ENCODE measurements at regions not wholly inside any gene's neighbourhood (a gene's known extent, or its start where the extent isn't known, plus 50 kb on each side); places are given as distances from the start of the nearest gene placed in this dataset.

- TF ChIP-seq CTCF (IDR thresholded peaks at IDR 0.05; ENCODE audit: control extremely low read depth, extremely low read depth, low read depth, missing control alignments): no peak
- ChIA-PET POLR2A (no interaction called here), CTCF (interaction anchor here (1.0 to 1.5 kb wide), 2 partner anchors 13 to 119 kb away, joined by 3 to 4 read pairs; no protein-coding TSS in a partner anchor)
- no peak for DNase-seq (ENCODE audit: extremely low spot score)
Measured at GRCh38 chr5:27830546-27830945, 792.2 kb upstream of the CDH9 start.

- TF ChIP-seq CTCF (IDR thresholded peaks at IDR 0.05; ENCODE audit: control extremely low read depth, extremely low read depth, low read depth, missing control alignments): no peak
- ChIA-PET CTCF (no interaction called here), POLR2A (no interaction called here)
- no peak for DNase-seq (ENCODE audit: extremely low spot score)
Measured at GRCh38 chr5:27821681-27822080, 783.3 kb upstream of the CDH9 start.

GRCh38 chr5:27818888-27819287 lies 780.5 kb upstream of the CDH9 start:
- ChIA-PET POLR2A (no interaction called here), CTCF (interaction anchor here (1.3 kb wide), 1 partner anchor 9 kb away, joined by 3 read pairs; no protein-coding TSS in a partner anchor)
- no peak for TF ChIP-seq CTCF (IDR thresholded peaks at IDR 0.05; ENCODE audit: control extremely low read depth, extremely low read depth, low read depth, missing control alignments)
- DNase-seq (ENCODE audit: extremely low spot score): no peak

GRCh38 chr5:27814983-27815382 lies 776.6 kb upstream of the CDH9 start:
- ChIA-PET CTCF (no interaction called here), POLR2A (no interaction called here)
- no peak for DNase-seq (ENCODE audit: extremely low spot score)
- TF ChIP-seq CTCF (IDR thresholded peaks at IDR 0.05; ENCODE audit: control extremely low read depth, extremely low read depth, low read depth, missing control alignments): no peak

GRCh38 chr5:27814286-27814685 lies 775.9 kb upstream of the CDH9 start:
- no peak for TF ChIP-seq CTCF (IDR thresholded peaks at IDR 0.05; ENCODE audit: control extremely low read depth, extremely low read depth, low read depth, missing control alignments)
- ChIA-PET CTCF (no interaction called here), POLR2A (no interaction called here)
- DNase-seq (ENCODE audit: extremely low spot score): no peak

- ChIA-PET POLR2A (no interaction called here), CTCF (no interaction called here)
- TF ChIP-seq CTCF (IDR thresholded peaks at IDR 0.05; ENCODE audit: control extremely low read depth, extremely low read depth, low read depth, missing control alignments): no peak
- no peak for DNase-seq (ENCODE audit: extremely low spot score)
Measured at GRCh38 chr5:27810458-27810857, 772.1 kb upstream of the CDH9 start.

- ChIA-PET POLR2A (no interaction called here), CTCF (no interaction called here)
- TF ChIP-seq CTCF (IDR thresholded peaks at IDR 0.05; ENCODE audit: control extremely low read depth, extremely low read depth, low read depth, missing control alignments): no peak
- DNase-seq (ENCODE audit: extremely low spot score): no peak
Measured at GRCh38 chr5:27797220-27797619, 758.8 kb upstream of the CDH9 start.

Data from GM10248 (cell line).